ENCODE measurements at regions not wholly inside any gene's neighbourhood (a gene's known extent, or its start where the extent isn't known, plus 50 kb on each side); places are given as distances from the start of the nearest gene placed in this dataset.

- no peak for DNase-seq
These were observed 137.2 kb upstream of the CELF4 start for GRCh38 chr18:37702841-37703240.

GRCh38 chr18:37701967-37702366, 136.4 kb upstream of the CELF4 start:
- no peak for DNase-seq

- no peak for DNase-seq
These were observed 133.0 kb upstream of the CELF4 start for GRCh38 chr18:37698508-37699040.

- no peak for DNase-seq
These were observed 128.9 kb upstream of the CELF4 start for GRCh38 chr18:37694516-37694915.

- DNase-seq = no peak
These were observed 125.6 kb upstream of the CELF4 start for GRCh38 chr18:37691162-37691561.

GRCh38 chr18:37689841-37690240, 124.2 kb upstream of the CELF4 start:
- no peak for DNase-seq

- peak; percentile 19 for DNase-seq
These were observed 119.0 kb upstream of the CELF4 start for GRCh38 chr18:37684590-37684989.

- DNase-seq = no peak
These were observed 118.6 kb upstream of the CELF4 start for GRCh38 chr18:37684183-37684582.

GRCh38 chr18:37680911-37681310, 115.3 kb upstream of the CELF4 start:
- DNase-seq = no peak

GRCh38 chr18:37676276-37676675, 110.7 kb upstream of the CELF4 start:
- DNase-seq = no peak

- DNase-seq = no peak
These were observed 110.1 kb upstream of the CELF4 start for GRCh38 chr18:37675699-37676098.

- DNase-seq = peak; percentile 15
These were observed 109.0 kb upstream of the CELF4 start for GRCh38 chr18:37674570-37674969.

- no peak for DNase-seq
These were observed 108.1 kb upstream of the CELF4 start for GRCh38 chr18:37673671-37674070.

- no peak for DNase-seq
These were observed 107.5 kb upstream of the CELF4 start for GRCh38 chr18:37672932-37673595.

GRCh38 chr18:37672001-37672400, 106.4 kb upstream of the CELF4 start:
- no peak for DNase-seq

GRCh38 chr18:37671530-37671929, 105.9 kb upstream of the CELF4 start:
- DNase-seq = no peak

GRCh38 chr18:37671119-37671518, 105.5 kb upstream of the CELF4 start:
- DNase-seq = no peak

- peak; percentile 99 for DNase-seq
These were observed 104.5 kb upstream of the CELF4 start for GRCh38 chr18:37669991-37670534.

- peak; percentile 93 for DNase-seq
These were observed 103.6 kb upstream of the CELF4 start for GRCh38 chr18:37668971-37669747.

- no peak for DNase-seq
These were observed 102.2 kb upstream of the CELF4 start for GRCh38 chr18:37667836-37668235.

GRCh38 chr18:37666991-37667390, 101.4 kb upstream of the CELF4 start:
- DNase-seq = no peak

GRCh38 chr18:37666451-37666850, 100.9 kb upstream of the CELF4 start:
- DNase-seq = no peak

- DNase-seq = no peak
These were observed 99.7 kb upstream of the CELF4 start for GRCh38 chr18:37665346-37665745.

GRCh38 chr18:37663446-37663845, 97.8 kb upstream of the CELF4 start:
- DNase-seq = no peak

All from DMS53 (cell line).